ENCODE measurements at regions not wholly inside any gene's neighbourhood (a gene's known extent, or its start where the extent isn't known, plus 50 kb on each side); places are given as distances from the start of the nearest gene placed in this dataset.

GRCh38 chr5:68423154-68423811 lies 207.7 kb downstream of the PIK3R1 start (continued):
- TF ChIP-seq RREB1 (CRISPR knock-in tag; IDR thresholded peaks at IDR 0.05) = no peak
- TF ChIP-seq NELFE (IDR thresholded peaks at IDR 0.05; ENCODE audit: insufficient read depth, insufficient read length) = no peak
- TF ChIP-seq ATF7 (IDR thresholded peaks at IDR 0.05) = peak; percentile 62
- TF ChIP-seq NFYB (IDR thresholded peaks at IDR 0.05; ENCODE audit: extremely low read depth, insufficient read length) = no peak
- peak in 1 of 2 experiments; percentile 89; a peak in 2 of 4 replicates for TF ChIP-seq ZNF639 (CRISPR knock-in tag; conservative IDR thresholded peaks at IDR 0.05 in 1 of 2, IDR thresholded peaks at IDR 0.05 in 1 of 2)
- TF ChIP-seq TCF7 (IDR thresholded peaks at IDR 0.05; ENCODE audit: borderline replicate concordance) = no peak
- peak; percentile 93 for TF ChIP-seq ZNF197 (CRISPR knock-in tag; IDR thresholded peaks at IDR 0.05; ENCODE audit: low read depth)
- no peak; the same call in 1 of the 2 replicates for TF ChIP-seq ADNP (tag; IDR thresholded peaks at IDR 0.05)
- peak; percentile 88 for TF ChIP-seq CBFA2T3 (IDR thresholded peaks at IDR 0.05)
- no peak for TF ChIP-seq ZNF445 (CRISPR knock-in tag; IDR thresholded peaks at IDR 0.05; ENCODE audit: low read depth)
- TF ChIP-seq BACH1 (tag; IDR thresholded peaks at IDR 0.05) = peak; percentile 91
- no peak for TF ChIP-seq RBM34 (IDR thresholded peaks at IDR 0.05; ENCODE audit: borderline replicate concordance, insufficient read depth, low read length)
- TF ChIP-seq ZKSCAN1 (IDR thresholded peaks at IDR 0.05; ENCODE audit: low read depth, low read length) = no peak
- TF ChIP-seq PHB2 (IDR thresholded peaks at IDR 0.05; ENCODE audit: low read depth) = no peak
- no peak for TF ChIP-seq ZNF507 (tag; conservative IDR thresholded peaks at IDR 0.05)
- no peak for TF ChIP-seq ZHX1 (conservative IDR thresholded peaks at IDR 0.05; ENCODE audit: low read length)
- no peak for TF ChIP-seq ZNF143 (CRISPR knock-in tag; IDR thresholded peaks at IDR 0.05)
- no peak for TF ChIP-seq WHSC1 (IDR thresholded peaks at IDR 0.05; ENCODE audit: low read length)
- TF ChIP-seq PTBP1 (IDR thresholded peaks at IDR 0.05; ENCODE audit: low read depth, low read length) = no peak
- TF ChIP-seq MCM5 (IDR thresholded peaks at IDR 0.05; ENCODE audit: low read depth) = no peak
- TF ChIP-seq ZSCAN29 (IDR thresholded peaks at IDR 0.05) = no peak

Data from K562 (cell line).